Left lung (tissue), 4 donors: ENCODE measurements at regions not wholly inside any gene's neighbourhood (a gene's known extent, or its start where the extent isn't known, plus 50 kb on each side); places are given as distances from the start of the nearest gene placed in this dataset.
A peak's percentile ranks its signal among the peaks of the same experiment; 100 is the strongest.

ENCODE experiments used
- ATAC-seq: fragments of 200-7000 bp; cut with Tn5 transposase; one replicate; pipeline ENCODE4 v1.9.1; 2020; ENCODE audit warnings: moderate library complexity
- DNase-seq, 4 donors: peaks; one replicate each; pipeline ENCODE4 v3.0.0-alpha.2; 2013 to 2020
- H3K27ac ChIP-seq, 2 donors: fragments of 200-600 bp; sonication (generic) in 1 of 2; one replicate each; pipeline versions ENCODE4 v1.5.0 to v1.8.0; 2020 to 2021
- H3K27me3 ChIP-seq, 2 donors: fragments of 200-600 bp; sonication (generic) in 1 of 2; one replicate each; pipeline versions ENCODE4 v1.5.0 to v1.8.0; 2020 to 2021
- H3K36me3 ChIP-seq, 2 donors: fragments of 200-600 bp; sonication (generic) in 1 of 2; one replicate each; pipeline versions ENCODE4 v1.5.0 to v1.8.0; 2020 to 2021
- H3K4me1 ChIP-seq, 2 donors: fragments of 200-600 bp; one replicate each; pipeline ENCODE4 v1.8.0; 2021
- H3K4me3 ChIP-seq, 2 donors: fragments of 200-600 bp; sonication (generic) in 1 of 2; one replicate each; pipeline versions ENCODE4 v1.5.0 to v1.8.0; 2020 to 2021; ENCODE audit warnings: mild to moderate bottlenecking in 1 of 2
- H3K9me3 ChIP-seq, 2 donors: fragments of 200-600 bp; sonication (generic) in 1 of 2; one replicate each; pipeline versions ENCODE4 v1.5.0 to v1.8.0; 2020 to 2021
- CTCF ChIP-seq, 2 donors: fragments of 200-600 bp; sonication (generic) in 1 of 2; IDR thresholded peaks; one replicate each; pipeline versions ENCODE4 v1.5.0 to v1.8.0; 2021; ENCODE audit warnings: antibody characterized with exemption in 2 of 2
- intact Hi-C, 2 donors: fragments of 100-400 bp; cut with DNase I; formaldehyde crosslinking; loops; one replicate each; pipeline versions ENCODE4 v1.11.2 to v1.14.2; 2022
- donor health status: DM: no; HTN: yes; CAD: no.
- donor health status: DM: no; HTN: no; CAD: no.

DNA sequence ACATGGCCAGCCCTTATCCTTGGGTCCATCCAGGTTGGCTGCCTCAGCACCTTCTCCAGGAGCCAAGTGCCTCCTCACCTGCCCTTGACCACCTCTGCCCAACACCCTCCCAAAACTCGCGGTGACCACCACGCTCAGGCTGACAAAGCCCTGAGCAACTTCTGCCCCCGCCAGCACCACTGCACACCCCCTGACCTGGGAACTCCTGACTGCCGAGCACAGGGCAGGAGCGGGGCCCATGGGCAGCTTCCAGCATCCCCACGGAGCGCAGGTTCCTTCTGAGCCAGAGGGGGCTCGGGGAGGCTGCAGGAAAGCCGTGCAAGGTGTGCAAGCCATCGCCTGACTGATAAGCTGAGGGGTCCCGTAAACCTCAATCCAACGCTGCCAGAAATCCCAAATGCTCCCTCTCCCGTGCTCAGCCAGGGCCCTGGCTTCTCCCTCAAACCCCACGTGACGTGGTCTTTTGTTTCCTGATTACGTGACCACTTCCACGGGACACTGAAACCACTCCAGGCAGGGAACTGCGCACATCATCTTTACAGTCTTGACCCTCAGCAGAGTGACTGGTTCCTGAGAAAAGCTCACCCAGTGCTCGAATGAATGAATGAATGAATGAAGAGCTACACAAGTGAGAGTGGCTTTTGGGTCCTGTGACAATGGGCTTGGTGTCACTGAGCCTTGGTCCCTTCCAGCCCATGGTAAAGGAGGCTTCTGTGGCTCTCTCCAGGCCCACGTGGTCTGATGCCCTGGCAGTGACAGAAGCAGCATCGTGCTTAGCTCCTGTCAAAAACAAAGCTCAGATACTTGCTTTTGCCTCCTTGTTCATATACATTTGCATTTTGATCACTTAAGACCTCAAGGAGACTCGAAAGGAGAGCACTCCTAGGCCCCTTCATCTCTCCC is 249.8 kb upstream of the PPP2R2D start:
- intact Hi-C loops = no loop called here

DNA sequence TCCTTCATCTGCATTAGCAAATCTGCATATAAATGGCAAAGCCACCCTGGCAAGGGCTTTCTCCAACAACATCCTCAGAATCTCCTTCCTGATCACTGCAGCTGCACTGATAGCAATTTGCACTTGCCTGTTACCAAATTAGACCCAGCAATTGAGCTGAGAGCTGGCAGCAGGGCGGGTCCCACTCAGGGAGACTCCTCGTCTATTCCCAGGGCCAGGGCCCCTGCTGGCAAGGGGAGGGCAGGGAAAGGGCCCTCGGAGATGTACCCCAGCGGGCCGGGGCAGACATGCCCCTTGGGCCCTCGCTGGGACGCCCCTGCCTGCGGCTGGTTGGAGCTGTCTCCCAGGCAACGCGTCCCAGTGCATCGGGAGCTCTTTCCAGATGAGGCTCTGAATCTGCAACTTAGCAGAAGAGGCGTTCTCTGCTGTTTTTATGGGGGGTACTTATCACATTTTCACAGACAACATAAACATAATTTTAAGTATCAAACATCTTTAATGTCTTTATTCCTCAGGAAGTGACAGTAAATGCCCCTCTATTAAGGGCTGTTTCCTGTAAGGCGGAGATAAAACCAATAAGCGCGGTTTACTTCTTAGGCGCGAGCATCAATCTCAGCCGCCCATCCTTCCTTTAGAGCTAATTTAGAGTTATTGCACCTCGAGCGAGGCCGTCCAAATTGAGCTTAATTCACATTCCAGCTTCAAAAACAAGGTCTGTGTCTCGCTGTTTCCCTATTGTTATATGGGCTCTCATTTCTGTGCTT is 249.0 kb upstream of the PPP2R2D start:
- Histone ChIP-seq H3K9me3 (no peaks in the 10 kb centered on the region), H3K27ac (no peak overlapping the region), H3K27me3 (peaks cover 0 to 47% of the 10 kb centered on the region in 2 donors), H3K4me1 (peaks cover 0 to 5% of the 10 kb centered on the region in 2 donors), H3K36me3 (no peaks in the 10 kb centered on the region), H3K4me3 (no peak overlapping the region)
- no peak for ATAC-seq
- no peak for TF ChIP-seq CTCF (IDR thresholded peaks at IDR 0.05)
- peak in 1 of 4 donors; percentile 61 for DNase-seq
- intact Hi-C loops = no loop called here

More for the DNA sequence above, 249.8 kb upstream of the PPP2R2D start:
- Histone ChIP-seq H3K4me3 (no peak overlapping the region), H3K9me3 (no peaks in the 10 kb centered on the region), H3K36me3 (no peaks in the 10 kb centered on the region), H3K27me3 (peaks cover 0 to 54% of the 10 kb centered on the region in 2 donors), H3K4me1 (peaks cover 0 to 5% of the 10 kb centered on the region in 2 donors), H3K27ac (no peak overlapping the region)
- ATAC-seq (no peak), DNase-seq (peak in 1 of 4 donors; percentile 37)
- TF ChIP-seq CTCF (IDR thresholded peaks at IDR 0.05) = no peak

DNA sequence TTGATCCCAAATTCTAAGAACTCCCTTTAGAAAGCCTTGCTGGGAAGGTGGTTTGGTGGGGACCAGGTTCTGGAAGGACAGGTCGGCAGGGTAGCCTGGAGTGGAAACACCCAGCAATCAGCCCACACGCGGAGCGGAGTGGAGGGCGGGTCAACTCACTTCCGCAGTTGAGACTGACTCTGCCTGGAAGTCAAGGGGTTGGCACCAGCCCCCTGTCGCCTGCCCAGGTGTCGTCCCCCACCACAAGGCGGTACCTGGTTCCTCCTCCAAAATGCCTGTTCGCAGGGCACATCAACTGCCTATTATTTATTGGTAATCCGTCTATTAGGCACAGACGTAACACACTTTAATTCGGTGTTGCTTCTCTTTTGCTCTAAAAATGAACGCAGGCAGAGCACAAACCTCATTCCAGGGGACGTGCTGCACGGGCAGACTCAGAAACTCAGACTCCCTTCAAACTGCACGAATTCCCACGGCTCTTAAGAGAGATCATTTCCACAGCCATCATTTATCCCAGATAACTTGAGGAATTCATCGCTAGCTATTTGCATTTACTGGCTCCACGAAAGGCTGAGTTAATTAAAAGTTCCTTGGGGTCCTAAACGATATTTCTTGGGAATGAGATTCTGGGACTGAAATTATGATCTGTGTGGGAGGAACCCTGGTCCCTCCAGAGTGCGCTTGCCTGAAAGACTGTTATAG is 248.2 kb upstream of the PPP2R2D start:
- H3K27ac ChIP-seq = no peak overlapping the region
- H3K4me3 ChIP-seq = no peak overlapping the region
- no peaks in the 10 kb centered on the region for H3K36me3 ChIP-seq
- DNase-seq = peak in 1 of 4 donors; percentile 50
- no peak for TF ChIP-seq CTCF (IDR thresholded peaks at IDR 0.05)
- no peak for ATAC-seq
- H3K4me1 ChIP-seq = no peaks in the 10 kb centered on the region
- no peaks in the 10 kb centered on the region for H3K9me3 ChIP-seq
- intact Hi-C loops = no loop called here
- peaks cover 0 to 43% of the 10 kb centered on the region in 2 donors for H3K27me3 ChIP-seq

- DNase-seq (peak in 1 of 4 donors; percentile 53), ATAC-seq (no peak)
- peaks cover 0 to 43% of the 10 kb centered on the region in 2 donors for H3K27me3 ChIP-seq
- no peak for TF ChIP-seq CTCF (IDR thresholded peaks at IDR 0.05)
- H3K9me3 ChIP-seq = no peaks in the 10 kb centered on the region
- no peak overlapping the region for H3K4me3 ChIP-seq
- no peaks in the 10 kb centered on the region for H3K36me3 ChIP-seq
- H3K4me1 ChIP-seq = no peaks in the 10 kb centered on the region
- intact Hi-C loops = no loop called here
- no peak overlapping the region for H3K27ac ChIP-seq
Observed at GRCh38 chr10:131653140-131653539, 247.7 kb upstream of the PPP2R2D start.
